H1 (cell line): ENCODE measurements at regions not wholly inside any gene's neighbourhood (a gene's known extent, or its start where the extent isn't known, plus 50 kb on each side); places are given as distances from the start of the nearest gene placed in this dataset.

ENCODE experiments used
- CTCF ChIA-PET: fragments of 300-600 bp; sonication (Branson Sonifier 250); formaldehyde crosslinking; loops from one replicate; lab custom pipeline; 2021; ENCODE audit not compliant: partially characterized antibody; lab: Charles Lee
- POLR2A ChIA-PET: fragments of 300-600 bp; sonication (Branson Sonifier 250); formaldehyde crosslinking; loops from one replicate; lab custom pipeline; 2021; ENCODE audit warnings: inconsistent platforms; ENCODE audit not compliant: partially characterized antibody; lab: Charles Lee
- DNase-seq, 2 experiments: peaks; one replicate each; pipeline versions ENCODE4 v3.0.0 to v3.0.0-alpha.2; 2010 to 2022; ENCODE audit warnings: low spot score in 2 of 2, low read depth in 1 of 2, mixed read lengths in 1 of 2
- FAIRE-seq: peaks from 2 replicates; lab custom pipeline; 2011; peaks lifted over from hg19 to GRCh38; lab: Jason Lieb, UNC
- H2AFZ ChIP-seq: 2 replicates; pipeline ENCODE4 v1.8.1; 2012; ENCODE audit warnings: low read length, inconsistent platforms
- H2AK5ac ChIP-seq: 2 replicates; pipeline ENCODE4 v1.6.1; 2013; ENCODE audit warnings: low read depth, low read length
- H2BK120ac ChIP-seq: replicated peaks from 2 replicates; pipeline ENCODE3; 2013; ENCODE audit warnings: low read depth, low read length, inconsistent platforms
- H2BK12ac ChIP-seq: 2 replicates; pipeline ENCODE4 v1.6.1; 2013; ENCODE audit warnings: low read depth, low read length
- H2BK15ac ChIP-seq: 2 replicates; pipeline ENCODE4 v1.6.1; 2013; ENCODE audit warnings: low read length
- H2BK20ac ChIP-seq: 2 replicates; pipeline ENCODE4 v1.6.1; 2013; ENCODE audit warnings: low read length
- H2BK5ac ChIP-seq: 2 replicates; pipeline ENCODE4 v1.6.1; 2013; ENCODE audit warnings: low read depth, low read length
- H3K14ac ChIP-seq: 2 replicates; pipeline ENCODE4 v1.6.1; 2013; ENCODE audit warnings: inconsistent platforms; ENCODE audit not compliant: insufficient read length
- H3K18ac ChIP-seq: 2 replicates; pipeline ENCODE4 v1.6.1; 2013; ENCODE audit warnings: low read length; ENCODE audit errors: extremely low read depth
- H3K23ac ChIP-seq: 2 replicates; pipeline ENCODE4 v1.6.1; 2013; ENCODE audit warnings: inconsistent platforms; ENCODE audit not compliant: insufficient read length
- H3K23me2 ChIP-seq: 2 replicates; pipeline ENCODE4 v1.6.1; 2013; ENCODE audit warnings: low read depth, low read length
- H3K27ac ChIP-seq: 2 replicates; pipeline ENCODE4 v1.6.1; 2011; ENCODE audit warnings: low read depth, low read length, inconsistent platforms
- H3K27me3 ChIP-seq, 4 experiments: replicated peaks in 1 of 4; 1 replicate in 1 of 4; 2 replicates in 3 of 4; pipeline versions ENCODE4 v1.6.1 to v1.8.1; 2011 to 2013; ENCODE audit warnings: low read length in 3 of 4, mild to moderate bottlenecking in 3 of 4, inconsistent platforms in 2 of 4, mixed read lengths in 2 of 4, moderate library complexity in 1 of 4; ENCODE audit not compliant: control insufficient read depth in 3 of 4, insufficient read depth in 3 of 4; ENCODE audit errors: extremely low read depth in 1 of 4
- H3K36me3 ChIP-seq, 4 experiments: 2 replicates each; pipeline versions ENCODE4 v1.6.1 to v1.8.1; 2011 to 2013; ENCODE audit warnings: mild to moderate bottlenecking in 4 of 4, low read length in 3 of 4, moderate library complexity in 2 of 4, control low read depth in 1 of 4, inconsistent platforms in 1 of 4; ENCODE audit not compliant: insufficient read depth in 4 of 4, control insufficient read depth in 2 of 4
- H3K4ac ChIP-seq: replicated peaks from 2 replicates; pipeline ENCODE3; 2013; ENCODE audit warnings: low read length, low read depth, mixed read lengths, inconsistent platforms; ENCODE audit not compliant: insufficient read length
- H3K4me1 ChIP-seq, 4 experiments: replicated peaks in 1 of 4; 1 replicate in 1 of 4; 2 replicates in 3 of 4; pipeline versions ENCODE4 v1.6.1 to v1.8.1; 2011 to 2013; ENCODE audit warnings: low read length in 3 of 4, inconsistent platforms in 2 of 4, mixed read lengths in 1 of 4; ENCODE audit not compliant: insufficient read depth in 4 of 4, control insufficient read depth in 3 of 4
- H3K4me2 ChIP-seq, 2 experiments: 2 replicates each; pipeline versions ENCODE4 v1.6.1 to v1.8.1; 2011 to 2013; ENCODE audit warnings: low read depth in 2 of 2, low read length in 2 of 2, control low read depth in 1 of 2, inconsistent platforms in 1 of 2, mild to moderate bottlenecking in 1 of 2; ENCODE audit not compliant: insufficient read depth in 1 of 2
- H3K4me3 ChIP-seq, 4 experiments: fragments of 200-600, 300-600 bp in 1 of 4; sonication (generic), shearing (Covaris generic), sonication (Bioruptor Twin) in 1 of 4; 2 replicates each; pipeline versions ENCODE4 v1.5.1 to v1.8.1; 2011 to 2016; ENCODE audit warnings: low read length in 4 of 4, low read depth in 3 of 4, control low read depth in 2 of 4, inconsistent platforms in 2 of 4, mild to moderate bottlenecking in 2 of 4, mixed read lengths in 1 of 4, moderate library complexity in 1 of 4; ENCODE audit not compliant: insufficient read depth in 2 of 4; ENCODE audit errors: extremely low read depth in 1 of 4
- H3K56ac ChIP-seq: replicated peaks from 2 replicates; pipeline ENCODE3; 2013; ENCODE audit warnings: low read depth, mild to moderate bottlenecking, mixed read lengths, low read length, inconsistent platforms; ENCODE audit not compliant: insufficient read length
- H3K79me1 ChIP-seq: 2 replicates; pipeline ENCODE4 v1.6.1; 2013; ENCODE audit warnings: low read depth, low read length, control low read depth
- H3K79me2 ChIP-seq, 2 experiments: 2 replicates each; pipeline versions ENCODE4 v1.6.1 to v1.8.1; 2012 to 2013; ENCODE audit warnings: low read length in 2 of 2, mild to moderate bottlenecking in 2 of 2, inconsistent platforms in 1 of 2; ENCODE audit not compliant: insufficient read depth in 2 of 2, control insufficient read depth in 1 of 2
- H3K9ac ChIP-seq, 4 experiments: replicated peaks in 1 of 4; 1 replicate in 1 of 4; 2 replicates in 3 of 4; pipeline versions ENCODE4 v1.6.1 to v1.8.1; 2011 to 2013; ENCODE audit warnings: low read depth in 3 of 4, low read length in 3 of 4, control low read depth in 2 of 4, mild to moderate bottlenecking in 2 of 4, moderate library complexity in 2 of 4, inconsistent platforms in 1 of 4; ENCODE audit errors: extremely low read depth in 1 of 4
- H3K9me3 ChIP-seq, 2 experiments: 2 replicates each; pipeline versions ENCODE4 v1.6.1 to v1.8.1; 2012 to 2013; ENCODE audit warnings: mild to moderate bottlenecking in 2 of 2, moderate library complexity in 2 of 2, control low read depth in 1 of 2, inconsistent platforms in 1 of 2, low read depth in 1 of 2, low read length in 1 of 2, mixed read lengths in 1 of 2; ENCODE audit not compliant: insufficient read depth in 2 of 2
- H4K20me1 ChIP-seq, 2 experiments: replicated peaks in 1 of 2; 2 replicates each; pipeline versions ENCODE3 to v1.8.1; 2011 to 2013; ENCODE audit warnings: inconsistent platforms in 2 of 2, low read length in 2 of 2, mild to moderate bottlenecking in 1 of 2; ENCODE audit not compliant: insufficient read depth in 2 of 2, control insufficient read depth in 1 of 2
- H4K5ac ChIP-seq: 2 replicates; pipeline ENCODE4 v1.6.1; 2013; ENCODE audit warnings: low read length, low read depth, mixed read lengths, inconsistent platforms; ENCODE audit not compliant: insufficient read length
- H4K8ac ChIP-seq: 2 replicates; pipeline ENCODE4 v1.8.0; 2013; ENCODE audit warnings: mild to moderate bottlenecking, moderate library complexity, low read length, inconsistent platforms; ENCODE audit not compliant: insufficient read depth; ENCODE audit errors: extremely low read depth
- H4K91ac ChIP-seq: replicated peaks from 2 replicates; pipeline ENCODE3; 2013; ENCODE audit warnings: low read length, mixed read lengths, inconsistent platforms; ENCODE audit not compliant: insufficient read length
- ASH2L ChIP-seq: fragments of 200-600, 300-600 bp; sonication (generic); IDR thresholded peaks from one replicate; pipeline ENCODE4 v1.7.1; 2017; ENCODE audit warnings: low read length
- BCL11A ChIP-seq, 2 experiments: IDR thresholded peaks; one replicate each; pipeline ENCODE4 v1.6.1; 2011; ENCODE audit warnings: low read depth in 2 of 2, low read length in 2 of 2, mild to moderate bottlenecking in 2 of 2
- CHD1 ChIP-seq: IDR thresholded peaks from 2 replicates; pipeline ENCODE4 v1.6.1; 2012; ENCODE audit warnings: low read depth, low read length, improper control_type of control experiment
- JUN ChIP-seq: IDR thresholded peaks from 2 replicates; pipeline ENCODE4 v1.6.1; 2011; ENCODE audit warnings: low read depth, mild to moderate bottlenecking, improper control_type of control experiment, low read length
- KDM5A ChIP-seq: fragments of 200-600 bp; IDR thresholded peaks from 2 replicates; pipeline ENCODE4 v1.7.1; 2012; ENCODE audit warnings: mild to moderate bottlenecking, low read length, inconsistent platforms, mixed read lengths
- POLR2A ChIP-seq, 2 experiments: IDR thresholded peaks; 1 replicate in 1 of 2; 2 replicates in 1 of 2; pipeline ENCODE4 v1.6.1; 2011; ENCODE audit warnings: low read depth in 2 of 2, low read length in 2 of 2, mild to moderate bottlenecking in 2 of 2; ENCODE audit errors: control extremely low read depth in 1 of 2
- POU5F1 ChIP-seq: IDR thresholded peaks from 2 replicates; pipeline ENCODE4 v1.6.1; 2011; ENCODE audit warnings: low read depth, mild to moderate bottlenecking, low read length, moderate library complexity
- RXRA ChIP-seq: IDR thresholded peaks from 2 replicates; pipeline ENCODE4 v1.6.1; 2011; ENCODE audit warnings: low read depth, mild to moderate bottlenecking, low read length, moderate library complexity; ENCODE audit not compliant: insufficient read depth
- SAP30 ChIP-seq: fragments of 300-600 bp; sonication (generic); IDR thresholded peaks from 2 replicates; pipeline ENCODE4 v1.7.1; 2012; ENCODE audit warnings: low read length, moderate library complexity, mild to moderate bottlenecking, inconsistent platforms; ENCODE audit not compliant: insufficient read depth, insufficient replicate concordance
- SIRT6 ChIP-seq: IDR thresholded peaks from one replicate; pipeline ENCODE4 v1.7.1; 2012; ENCODE audit warnings: low read length, inconsistent platforms
- TAF1 ChIP-seq: IDR thresholded peaks from 2 replicates; pipeline ENCODE4 v1.6.1; 2011; ENCODE audit warnings: mild to moderate bottlenecking, low read depth, low read length
- YY1 ChIP-seq: IDR thresholded peaks from 2 replicates; pipeline ENCODE4 v1.6.1; 2011; ENCODE audit warnings: low read depth, mild to moderate bottlenecking, low read length
- WGBS, 2 experiments: shearing (Covaris generic) in 1 of 2; methylation state at CpG; one replicate each; pipeline versions ENCODE4 v1.1.6 to v1.1.7; 2013 to 2015; ENCODE audit warnings: low lambda C conversion rate in 2 of 2, mixed read lengths in 2 of 2, inconsistent platforms in 1 of 2, low coverage in 1 of 2, missing lambda C conversion rate in 1 of 2; ENCODE audit not compliant: insufficient replicate concordance in 2 of 2, insufficient coverage in 1 of 2, insufficient read length in 1 of 2; ENCODE audit errors: extremely low coverage in 1 of 2, missing lambda C conversion rate in 1 of 2; 5-methylcytosine and 5-hydroxymethylcytosine counted together
- TF ChIP-seq, protein P1 (sequence below), 3 experiments: IDR thresholded peaks; 1 replicate in 2 of 3; 2 replicates in 1 of 3; pipeline versions ENCODE4 v1.5.1 to v1.6.1; 2011; ENCODE audit warnings: low read length in 3 of 3, mild to moderate bottlenecking in 3 of 3, inconsistent platforms in 2 of 3, low read depth in 1 of 3, moderate library complexity in 1 of 3; ENCODE audit not compliant: insufficient read depth in 1 of 3; ENCODE audit errors: control extremely low read depth in 1 of 3

DNA sequence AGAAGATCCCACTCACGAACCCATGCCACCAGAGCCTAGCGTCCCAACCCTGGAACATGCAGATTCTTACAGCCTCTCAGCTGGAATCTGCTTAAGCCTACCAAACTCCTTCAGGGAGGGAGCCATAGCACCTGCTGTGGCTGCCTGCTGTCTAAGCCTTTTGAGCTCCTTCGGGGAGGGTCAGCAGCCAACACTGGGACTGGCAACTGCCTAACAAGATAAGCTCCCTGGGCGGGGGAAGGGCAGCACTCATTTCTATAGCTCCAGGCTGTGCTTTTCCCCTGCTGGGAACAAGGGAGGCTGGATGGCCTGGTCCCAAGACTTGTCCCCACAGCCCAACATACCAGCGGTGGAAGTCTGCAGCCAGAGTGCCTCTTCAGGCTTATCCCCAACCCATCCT lies 199.1 kb upstream of the OR13F1 start:
- POLR2A ChIA-PET: no interaction called here
- no peak overlapping the region for H3K18ac ChIP-seq
- H2BK12ac ChIP-seq: 0 out of 2 replicates have a peak overlapping the region, but pooled peaks have one; percentile 50
- no peak overlapping the region for H3K9ac ChIP-seq
- peaks cover 0 to 3% (median 0%) of the 10 kb centered on the region in 4 experiments; a peak in 1 of 7 replicates for H3K4me1 ChIP-seq
- H2BK20ac ChIP-seq: no peak overlapping the region
- no peaks in the 10 kb centered on the region for H3K27me3 ChIP-seq
- no peak for DNase-seq
- no peaks in the 10 kb centered on the region for H3K79me1 ChIP-seq
- CTCF ChIA-PET: no interaction called here
- no peaks in the 10 kb centered on the region for H3K79me2 ChIP-seq
- H3K27ac ChIP-seq: no peak overlapping the region
- H3K56ac ChIP-seq: no peak overlapping the region
- no peaks in the 10 kb centered on the region for H3K36me3 ChIP-seq
- H3K4ac ChIP-seq: no peak overlapping the region
- H3K14ac ChIP-seq: no peak overlapping the region
- H4K91ac ChIP-seq: no peak overlapping the region
- no peak overlapping the region for H2BK15ac ChIP-seq
- H3K23ac ChIP-seq: no peak overlapping the region
- H3K4me2 ChIP-seq: no peak overlapping the region
- no peak for FAIRE-seq
- no peaks in the 10 kb centered on the region for H4K20me1 ChIP-seq
- H3K4me3 ChIP-seq: no peak overlapping the region
- H2AFZ ChIP-seq: no peak overlapping the region
- no peaks in the 10 kb centered on the region for H3K9me3 ChIP-seq
- no peak overlapping the region for H2BK120ac ChIP-seq
- H4K8ac ChIP-seq: no peak overlapping the region
- H2BK5ac ChIP-seq: no peak overlapping the region
- TF ChIP-seq YY1: no peak
- TF ChIP-seq BCL11A (IDR thresholded peaks at IDR 0.05; ENCODE audit: low read depth in 2 of 2, low read length in 2 of 2): no peak
- TF ChIP-seq SAP30: no peak
- TF ChIP-seq, protein P1, sequence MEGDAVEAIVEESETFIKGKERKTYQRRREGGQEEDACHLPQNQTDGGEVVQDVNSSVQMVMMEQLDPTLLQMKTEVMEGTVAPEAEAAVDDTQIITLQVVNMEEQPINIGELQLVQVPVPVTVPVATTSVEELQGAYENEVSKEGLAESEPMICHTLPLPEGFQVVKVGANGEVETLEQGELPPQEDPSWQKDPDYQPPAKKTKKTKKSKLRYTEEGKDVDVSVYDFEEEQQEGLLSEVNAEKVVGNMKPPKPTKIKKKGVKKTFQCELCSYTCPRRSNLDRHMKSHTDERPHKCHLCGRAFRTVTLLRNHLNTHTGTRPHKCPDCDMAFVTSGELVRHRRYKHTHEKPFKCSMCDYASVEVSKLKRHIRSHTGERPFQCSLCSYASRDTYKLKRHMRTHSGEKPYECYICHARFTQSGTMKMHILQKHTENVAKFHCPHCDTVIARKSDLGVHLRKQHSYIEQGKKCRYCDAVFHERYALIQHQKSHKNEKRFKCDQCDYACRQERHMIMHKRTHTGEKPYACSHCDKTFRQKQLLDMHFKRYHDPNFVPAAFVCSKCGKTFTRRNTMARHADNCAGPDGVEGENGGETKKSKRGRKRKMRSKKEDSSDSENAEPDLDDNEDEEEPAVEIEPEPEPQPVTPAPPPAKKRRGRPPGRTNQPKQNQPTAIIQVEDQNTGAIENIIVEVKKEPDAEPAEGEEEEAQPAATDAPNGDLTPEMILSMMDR (IDR thresholded peaks at IDR 0.05; ENCODE audit: control extremely low read depth in 1 of 3, insufficient read depth in 1 of 3, low read depth in 1 of 3, low read length in 3 of 3): no peak
- TF ChIP-seq POU5F1: no peak
- TF ChIP-seq CHD1: no peak
- no peak for TF ChIP-seq ASH2L
- no peak for TF ChIP-seq POLR2A (IDR thresholded peaks at IDR 0.05; ENCODE audit: control extremely low read depth in 1 of 2, low read depth in 2 of 2, low read length in 2 of 2)
- TF ChIP-seq TAF1: no peak
- TF ChIP-seq SIRT6: no peak
- no peak for TF ChIP-seq RXRA
- no peak for TF ChIP-seq JUN
- no peak for TF ChIP-seq KDM5A
- H3K23me2 ChIP-seq: no peaks in the 10 kb centered on the region
- no peak overlapping the region for H4K5ac ChIP-seq
- H2AK5ac ChIP-seq: no peak overlapping the region
- 87% methylated on average over 4 of the region's 5 CpGs; no CpG with 5 or more reads in 1 of the 2 experiments for WGBS, 2 experiments
